Body of pancreas (tissue), 4 donors: ENCODE measurements at regions not wholly inside any gene's neighbourhood (a gene's known extent, or its start where the extent isn't known, plus 50 kb on each side); places are given as distances from the start of the nearest gene placed in this dataset.
"Not testable (repeated sequence)": the region's sequence is repeated elsewhere in the genome, so short reads cannot be mapped to it uniquely, and the experiment has no call there.

Source experiments
- ATAC-seq: fragments of 150-250 bp; one replicate; pipeline ENCODE4 v1.9.1; 2016
- DNase-seq, 4 donors: peaks; one replicate each; pipeline ENCODE4 v3.0.0-alpha.2; 2019
- H3K27ac ChIP-seq, 4 donors: fragments of 200-600 bp; sonication (generic); 1 replicate in 3 of 4; 2 replicates in 1 of 4; pipeline versions ENCODE4 v1.5.1 to v1.6.1; 2016 to 2019; ENCODE audit warnings: mild to moderate bottlenecking in 1 of 4, mixed read lengths in 1 of 4, moderate library complexity in 1 of 4
- H3K27me3 ChIP-seq, 2 donors: fragments of 200-600 bp; sonication (generic); one replicate each; pipeline ENCODE4 v1.6.0; 2016; ENCODE audit warnings: mild to moderate bottlenecking in 1 of 2
- H3K36me3 ChIP-seq, 2 donors: fragments of 200-600 bp; sonication (generic); replicated peaks in 1 of 2; 2 replicates each; pipeline ENCODE4 v1.5.1; 2016; ENCODE audit warnings: low read depth in 2 of 2; ENCODE audit not compliant: insufficient read depth in 1 of 2
- H3K4me1 ChIP-seq: fragments of 200-600 bp; sonication (generic); one replicate; pipeline ENCODE4 v1.6.0; 2016
- H3K4me3 ChIP-seq, 2 donors: fragments of 200-600 bp; sonication (generic); 1 replicate in 1 of 2; 2 replicates in 1 of 2; pipeline ENCODE4 v1.5.1; 2016 to 2019
- H3K9me3 ChIP-seq, 3 donors: fragments of 200-600 bp; sonication (generic); 1 replicate in 2 of 3; 2 replicates in 1 of 3; pipeline ENCODE4 v1.5.1; 2016
- CTCF ChIP-seq, 7 experiments: fragments of 450-650 bp in 4 of 7; fragments of 200-600 bp in 3 of 7; sonication (generic) in 3 of 7; IDR thresholded peaks; one replicate each; pipeline ENCODE4 v1.5.1; 2016 to 2019; ENCODE audit warnings: antibody characterized with exemption in 7 of 7
- POLR2A ChIP-seq, 3 donors: fragments of 450-650 bp; IDR thresholded peaks; one replicate each; pipeline ENCODE4 v1.6.1; 2016; ENCODE audit warnings: antibody characterized with exemption in 3 of 3, mild to moderate bottlenecking in 2 of 3
- WGBS, 2 donors: methylation state at CpG; one replicate each; pipeline ENCODE4 v1.1.5; 2017; 5-methylcytosine and 5-hydroxymethylcytosine counted together
- intact Hi-C: fragments of 100-400 bp; cut with DNase I; formaldehyde crosslinking; loops from one replicate; pipeline ENCODE4 v1.15.1; 2023

- TF ChIP-seq CTCF (IDR thresholded peaks at IDR 0.05) = peak in 6 of 7 experiments; percentile 9 to 57 (median 44)
- TF ChIP-seq POLR2A (IDR thresholded peaks at IDR 0.05) = no peak
- 73 to 85% methylated on average over 1 of the region's 1 CpG for WGBS, 2 donors
- Histone ChIP-seq H3K27ac (no peak overlapping the region), H3K4me3 (no peak overlapping the region), H3K27me3 (no peaks in the 10 kb centered on the region), H3K4me1 (no peaks in the 10 kb centered on the region), H3K9me3 (no peaks in the 10 kb centered on the region), H3K36me3 (no peaks in the 10 kb centered on the region)
- ATAC-seq (no peak), DNase-seq (peak in 1 of 4 donors; percentile 13)
- intact Hi-C loops = no loop called here
These were observed 147.9 kb upstream of the MON1B start for GRCh38 chr16:77043076-77043475.

- no peak for DNase-seq
- 85 to 88% methylated on average over 4 of the region's 4 CpGs for WGBS, 2 donors
- Histone ChIP-seq H3K27me3 (no peaks in the 10 kb centered on the region), H3K27ac (no peak overlapping the region), H3K9me3 (no peaks in the 10 kb centered on the region), H3K4me3 (no peak overlapping the region), H3K36me3 (no peaks in the 10 kb centered on the region), H3K4me1 (no peaks in the 10 kb centered on the region)
- TF ChIP-seq CTCF (IDR thresholded peaks at IDR 0.05) = no peak
- TF ChIP-seq POLR2A (IDR thresholded peaks at IDR 0.05) = no peak
- intact Hi-C loops = no loop called here
- no peak for ATAC-seq
These were observed 144.8 kb upstream of the MON1B start for GRCh38 chr16:77046206-77046605.

- Histone ChIP-seq H3K27me3 (no peaks in the 10 kb centered on the region), H3K36me3 (no peaks in the 10 kb centered on the region), H3K4me1 (no peaks in the 10 kb centered on the region), H3K9me3 (no peaks in the 10 kb centered on the region), H3K4me3 (no peak overlapping the region), H3K27ac (no peak overlapping the region)
- intact Hi-C loops = no loop called here
- DNase-seq (no peak), ATAC-seq (no peak)
- TF ChIP-seq POLR2A (IDR thresholded peaks at IDR 0.05) (no peak), CTCF (IDR thresholded peaks at IDR 0.05) (no peak)
These were observed 142.9 kb upstream of the MON1B start for GRCh38 chr16:77048085-77048484.

GRCh38 chr16:77049577-77049976 is 141.4 kb upstream of the MON1B start:
- no peaks in the 10 kb centered on the region for H3K36me3 ChIP-seq
- DNase-seq = no peak
- H3K4me1 ChIP-seq = no peaks in the 10 kb centered on the region
- H3K9me3 ChIP-seq = no peaks in the 10 kb centered on the region
- H3K27me3 ChIP-seq = no peaks in the 10 kb centered on the region
- WGBS, 2 donors = 88 to 89% methylated on average over 4 of the region's 4 CpGs
- no peak overlapping the region for H3K4me3 ChIP-seq
- intact Hi-C loops = no loop called here
- no peak for TF ChIP-seq POLR2A (IDR thresholded peaks at IDR 0.05)
- no peak for TF ChIP-seq CTCF (IDR thresholded peaks at IDR 0.05)
- no peak overlapping the region for H3K27ac ChIP-seq
- ATAC-seq = no peak

- H3K27ac ChIP-seq, H3K36me3 ChIP-seq, ATAC-seq, H3K27me3 ChIP-seq, H3K4me1 ChIP-seq, DNase-seq, H3K4me3 ChIP-seq, intact Hi-C loops, H3K9me3 ChIP-seq: not testable (repeated sequence)
These were observed 134.4 kb upstream of the MON1B start for GRCh38 chr16:77056597-77056996.
